ENCODE measurements at regions not wholly inside any gene's neighbourhood (a gene's known extent, or its start where the extent isn't known, plus 50 kb on each side); places are given as distances from the start of the nearest gene placed in this dataset.

- no peak overlapping the region for H3K18ac ChIP-seq (ENCODE audit: insufficient read length, low read depth, low read length)
- no peak overlapping the region for H2AFZ ChIP-seq (ENCODE audit: low read length)
- no peaks in the 10 kb centered on the region for H3K4me1 ChIP-seq (ENCODE audit: insufficient read depth, low read length)
- H3K23me2 ChIP-seq (ENCODE audit: insufficient read length, low read depth, low read length, poor library complexity, severe bottlenecking) = no peaks in the 10 kb centered on the region
- no peak overlapping the region for H2BK15ac ChIP-seq (ENCODE audit: low read depth, low read length)
- H4K8ac ChIP-seq (replicated peaks; ENCODE audit: insufficient read length, low read depth, low read length) = no peak overlapping the region
- no peak overlapping the region for H4K5ac ChIP-seq (ENCODE audit: insufficient read length, low read depth, low read length)
- DNase-seq = no peak
- no peak for TF ChIP-seq CTCF (conservative IDR thresholded peaks at IDR 0.05)
- no peak overlapping the region for H3K4ac ChIP-seq (ENCODE audit: low read depth, low read length)
- no peaks in the 10 kb centered on the region for H3K9me3 ChIP-seq (ENCODE audit: control insufficient read depth, low read depth, low read length)
- Mint-ChIP-seq H3K4me1 (no peaks in the 10 kb centered on the region), H3K4me3 (no peak overlapping the region), H3K9me3 (peaks cover 13 to 21% of the 10 kb centered on the region in 2 experiments), H3K36me3 (ENCODE audit: insufficient read depth in 1 of 3, low read depth in 3 of 3) (peaks cover 0 to 10% (median 7%) of the 10 kb centered on the region in 3 experiments; a peak in 4 of 7 replicates), H3K27ac (no peak overlapping the region), H3K27me3 (ENCODE audit: low read depth) (no peaks in the 10 kb centered on the region; the same call in 1 of the 2 replicates)
- no peak overlapping the region for H3K4me2 ChIP-seq (ENCODE audit: insufficient read depth, insufficient read length, low read length)
- no peaks in the 10 kb centered on the region for H4K20me1 ChIP-seq (ENCODE audit: control insufficient read depth, insufficient read depth, insufficient read length)
- H3K79me2 ChIP-seq (ENCODE audit: insufficient read depth, low read length) = no peaks in the 10 kb centered on the region
- H2BK12ac ChIP-seq (ENCODE audit: insufficient read length, low read depth, low read length) = no peak overlapping the region
- H3K56ac ChIP-seq (ENCODE audit: insufficient read length, low read depth, low read length) = no peak overlapping the region
- H3K9ac ChIP-seq (ENCODE audit: extremely low read depth, insufficient read length, low read length) = no peak overlapping the region
- no peak overlapping the region for H2BK5ac ChIP-seq (ENCODE audit: insufficient read length, low read length)
- no peak overlapping the region for H3K27ac ChIP-seq (ENCODE audit: insufficient read length, low read depth, low read length)
- no peak overlapping the region for H3K23ac ChIP-seq (ENCODE audit: insufficient read length, low read depth, low read length)
- no peaks in the 10 kb centered on the region for H3K79me1 ChIP-seq (ENCODE audit: insufficient read depth, low read depth, low read length, poor library complexity, severe bottlenecking)
- no peak overlapping the region for H3K14ac ChIP-seq (ENCODE audit: insufficient read depth, low read length)
- H2BK120ac ChIP-seq (ENCODE audit: low read depth, low read length, poor library complexity, severe bottlenecking) = no peak overlapping the region
- no peak overlapping the region for H2BK20ac ChIP-seq (ENCODE audit: low read depth, low read length, poor library complexity, severe bottlenecking)
- no peak overlapping the region for H2AK5ac ChIP-seq (ENCODE audit: insufficient read length, low read length)
- H3T11ph ChIP-seq (ENCODE audit: low read length) = no peak overlapping the region
- no peak overlapping the region for H4K91ac ChIP-seq (ENCODE audit: insufficient read length, low read depth, low read length)
- H3K27me3 ChIP-seq (ENCODE audit: insufficient read depth, low read length) = no peaks in the 10 kb centered on the region
These were observed 1057.3 kb downstream of the TLE1 start for GRCh38 chr9:80632041-80632440.

Data from H9 (cell line).